Transverse colon (tissue), 4 donors: ENCODE measurements at regions not wholly inside any gene's neighbourhood (a gene's known extent, or its start where the extent isn't known, plus 50 kb on each side); places are given as distances from the start of the nearest gene placed in this dataset.
"Not testable (repeated sequence)": the region's sequence is repeated elsewhere in the genome, so short reads cannot be mapped to it uniquely, and the experiment has no call there.

Experiments used
- EP300 ChIP-seq: sonication (generic); formaldehyde crosslinking; IDR thresholded peaks from one replicate; pipeline ENCODE4 v1.6.1; 2017; ENCODE audit warnings: antibody characterized with exemption, low read depth
- POLR2AphosphoS5 ChIP-seq, 3 donors: sonication (generic); formaldehyde crosslinking; IDR thresholded peaks; one replicate each; pipeline ENCODE4 v1.6.1; 2016; ENCODE audit warnings: antibody characterized with exemption in 3 of 3
- TF ChIP-seq, protein P1 (sequence below), 5 experiments: fragments of 200-600 bp in 3 of 5; fragments of 450-650 bp in 2 of 5; sonication (generic) in 3 of 5; IDR thresholded peaks; 1 replicate in 2 of 5; 2 replicates in 3 of 5; pipeline ENCODE4 v1.5.1; 2016 to 2017; ENCODE audit warnings: antibody characterized with exemption in 5 of 5, inconsistent platforms in 3 of 5, mild to moderate bottlenecking in 2 of 5, moderate library complexity in 1 of 5

DNA sequence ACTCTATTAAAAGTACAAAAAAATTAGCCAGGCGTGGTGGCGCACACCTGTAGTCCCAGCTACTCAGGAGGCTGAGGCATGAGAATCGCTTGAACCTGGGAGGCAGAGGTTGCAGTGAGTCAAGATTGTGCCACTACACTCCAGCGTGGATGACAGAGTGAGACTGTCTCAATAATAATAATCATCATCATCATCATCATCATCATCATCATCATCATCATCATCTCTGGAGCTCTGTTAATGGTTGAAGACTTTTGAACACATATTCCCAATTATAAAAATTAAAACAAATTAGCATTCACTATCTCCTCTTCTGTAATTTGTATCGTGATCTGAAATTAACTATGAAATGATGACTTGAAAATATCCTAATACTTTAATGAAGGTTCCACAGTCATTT lies 327.8 kb upstream of the TANK start:
- TF ChIP-seq, protein P1, sequence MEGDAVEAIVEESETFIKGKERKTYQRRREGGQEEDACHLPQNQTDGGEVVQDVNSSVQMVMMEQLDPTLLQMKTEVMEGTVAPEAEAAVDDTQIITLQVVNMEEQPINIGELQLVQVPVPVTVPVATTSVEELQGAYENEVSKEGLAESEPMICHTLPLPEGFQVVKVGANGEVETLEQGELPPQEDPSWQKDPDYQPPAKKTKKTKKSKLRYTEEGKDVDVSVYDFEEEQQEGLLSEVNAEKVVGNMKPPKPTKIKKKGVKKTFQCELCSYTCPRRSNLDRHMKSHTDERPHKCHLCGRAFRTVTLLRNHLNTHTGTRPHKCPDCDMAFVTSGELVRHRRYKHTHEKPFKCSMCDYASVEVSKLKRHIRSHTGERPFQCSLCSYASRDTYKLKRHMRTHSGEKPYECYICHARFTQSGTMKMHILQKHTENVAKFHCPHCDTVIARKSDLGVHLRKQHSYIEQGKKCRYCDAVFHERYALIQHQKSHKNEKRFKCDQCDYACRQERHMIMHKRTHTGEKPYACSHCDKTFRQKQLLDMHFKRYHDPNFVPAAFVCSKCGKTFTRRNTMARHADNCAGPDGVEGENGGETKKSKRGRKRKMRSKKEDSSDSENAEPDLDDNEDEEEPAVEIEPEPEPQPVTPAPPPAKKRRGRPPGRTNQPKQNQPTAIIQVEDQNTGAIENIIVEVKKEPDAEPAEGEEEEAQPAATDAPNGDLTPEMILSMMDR (IDR thresholded peaks at IDR 0.05): not testable (repeated sequence)
- TF ChIP-seq POLR2AphosphoS5 (IDR thresholded peaks at IDR 0.05); EP300: not testable (repeated sequence)
